ENCODE measurements at regions not wholly inside any gene's neighbourhood (a gene's known extent, or its start where the extent isn't known, plus 50 kb on each side); places are given as distances from the start of the nearest gene placed in this dataset.

DNA sequence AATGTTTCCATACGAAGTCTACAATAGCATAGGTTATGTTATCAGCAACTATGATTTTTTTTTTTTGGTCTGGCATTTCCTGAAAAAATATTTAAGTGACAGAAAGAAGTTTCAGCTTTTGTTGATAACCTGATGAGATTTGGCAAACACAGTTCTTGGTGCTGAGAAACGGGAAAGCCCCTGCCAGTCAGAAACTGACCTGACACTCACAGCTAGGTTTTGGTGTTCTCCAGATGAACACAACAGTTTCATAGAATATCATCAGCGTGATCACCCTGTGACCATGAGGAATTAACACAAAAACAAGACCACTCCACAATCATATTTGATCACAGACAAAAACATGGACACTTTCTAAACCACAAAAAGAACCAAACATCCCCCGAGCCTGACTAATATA is 152.5 kb upstream of the DCAF8L1 start:
- Histone ChIP-seq H3K27me3 (ENCODE audit: control insufficient read depth, insufficient read depth, low read length) (no peaks in the 10 kb centered on the region), H3K36me3 (ENCODE audit: control insufficient read depth, insufficient read depth, low read length) (no peaks in the 10 kb centered on the region), H3K4me1 (ENCODE audit: control insufficient read depth, insufficient read depth, low read length) (no peaks in the 10 kb centered on the region), H3K9me3 (ENCODE audit: control insufficient read depth, insufficient read depth, low read depth, low read length) (no peaks in the 10 kb centered on the region), H3K27ac (ENCODE audit: low read length) (no peak overlapping the region), H3K4me3 (ENCODE audit: low read depth in 2 of 2, low read length in 2 of 2) (no peak overlapping the region)
- POLR2A ChIA-PET = no interaction called here
- DNase-seq (ENCODE audit: low read depth, low spot score) (no peak), ATAC-seq (no peak)
- intact Hi-C loops (cut with micrococcal nuclease; ENCODE audit: unreplicated experiment) = no loop called here
- BruUV-seq (replicated peaks) = no TSS peak
- CTCF ChIA-PET = interaction anchor here (0.7 kb wide), 1 partner anchor 956 kb away, joined by 4 read pairs; no protein-coding TSS in a partner anchor
- TF ChIP-seq, protein P1, sequence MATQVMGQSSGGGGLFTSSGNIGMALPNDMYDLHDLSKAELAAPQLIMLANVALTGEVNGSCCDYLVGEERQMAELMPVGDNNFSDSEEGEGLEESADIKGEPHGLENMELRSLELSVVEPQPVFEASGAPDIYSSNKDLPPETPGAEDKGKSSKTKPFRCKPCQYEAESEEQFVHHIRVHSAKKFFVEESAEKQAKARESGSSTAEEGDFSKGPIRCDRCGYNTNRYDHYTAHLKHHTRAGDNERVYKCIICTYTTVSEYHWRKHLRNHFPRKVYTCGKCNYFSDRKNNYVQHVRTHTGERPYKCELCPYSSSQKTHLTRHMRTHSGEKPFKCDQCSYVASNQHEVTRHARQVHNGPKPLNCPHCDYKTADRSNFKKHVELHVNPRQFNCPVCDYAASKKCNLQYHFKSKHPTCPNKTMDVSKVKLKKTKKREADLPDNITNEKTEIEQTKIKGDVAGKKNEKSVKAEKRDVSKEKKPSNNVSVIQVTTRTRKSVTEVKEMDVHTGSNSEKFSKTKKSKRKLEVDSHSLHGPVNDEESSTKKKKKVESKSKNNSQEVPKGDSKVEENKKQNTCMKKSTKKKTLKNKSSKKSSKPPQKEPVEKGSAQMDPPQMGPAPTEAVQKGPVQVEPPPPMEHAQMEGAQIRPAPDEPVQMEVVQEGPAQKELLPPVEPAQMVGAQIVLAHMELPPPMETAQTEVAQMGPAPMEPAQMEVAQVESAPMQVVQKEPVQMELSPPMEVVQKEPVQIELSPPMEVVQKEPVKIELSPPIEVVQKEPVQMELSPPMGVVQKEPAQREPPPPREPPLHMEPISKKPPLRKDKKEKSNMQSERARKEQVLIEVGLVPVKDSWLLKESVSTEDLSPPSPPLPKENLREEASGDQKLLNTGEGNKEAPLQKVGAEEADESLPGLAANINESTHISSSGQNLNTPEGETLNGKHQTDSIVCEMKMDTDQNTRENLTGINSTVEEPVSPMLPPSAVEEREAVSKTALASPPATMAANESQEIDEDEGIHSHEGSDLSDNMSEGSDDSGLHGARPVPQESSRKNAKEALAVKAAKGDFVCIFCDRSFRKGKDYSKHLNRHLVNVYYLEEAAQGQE (IDR thresholded peaks at IDR 0.05; ENCODE audit: insufficient read depth in 1 of 2, low read depth in 2 of 2, low read length in 1 of 2) = no peak
- TF ChIP-seq, protein P2, sequence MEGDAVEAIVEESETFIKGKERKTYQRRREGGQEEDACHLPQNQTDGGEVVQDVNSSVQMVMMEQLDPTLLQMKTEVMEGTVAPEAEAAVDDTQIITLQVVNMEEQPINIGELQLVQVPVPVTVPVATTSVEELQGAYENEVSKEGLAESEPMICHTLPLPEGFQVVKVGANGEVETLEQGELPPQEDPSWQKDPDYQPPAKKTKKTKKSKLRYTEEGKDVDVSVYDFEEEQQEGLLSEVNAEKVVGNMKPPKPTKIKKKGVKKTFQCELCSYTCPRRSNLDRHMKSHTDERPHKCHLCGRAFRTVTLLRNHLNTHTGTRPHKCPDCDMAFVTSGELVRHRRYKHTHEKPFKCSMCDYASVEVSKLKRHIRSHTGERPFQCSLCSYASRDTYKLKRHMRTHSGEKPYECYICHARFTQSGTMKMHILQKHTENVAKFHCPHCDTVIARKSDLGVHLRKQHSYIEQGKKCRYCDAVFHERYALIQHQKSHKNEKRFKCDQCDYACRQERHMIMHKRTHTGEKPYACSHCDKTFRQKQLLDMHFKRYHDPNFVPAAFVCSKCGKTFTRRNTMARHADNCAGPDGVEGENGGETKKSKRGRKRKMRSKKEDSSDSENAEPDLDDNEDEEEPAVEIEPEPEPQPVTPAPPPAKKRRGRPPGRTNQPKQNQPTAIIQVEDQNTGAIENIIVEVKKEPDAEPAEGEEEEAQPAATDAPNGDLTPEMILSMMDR (IDR thresholded peaks at IDR 0.05) = no peak
- in situ Hi-C loops (cut with HindIII; ENCODE audit: low pct_unique_long_range_greater_than_20kb, low sequenced_read_pairs) = no loop called here

DNA sequence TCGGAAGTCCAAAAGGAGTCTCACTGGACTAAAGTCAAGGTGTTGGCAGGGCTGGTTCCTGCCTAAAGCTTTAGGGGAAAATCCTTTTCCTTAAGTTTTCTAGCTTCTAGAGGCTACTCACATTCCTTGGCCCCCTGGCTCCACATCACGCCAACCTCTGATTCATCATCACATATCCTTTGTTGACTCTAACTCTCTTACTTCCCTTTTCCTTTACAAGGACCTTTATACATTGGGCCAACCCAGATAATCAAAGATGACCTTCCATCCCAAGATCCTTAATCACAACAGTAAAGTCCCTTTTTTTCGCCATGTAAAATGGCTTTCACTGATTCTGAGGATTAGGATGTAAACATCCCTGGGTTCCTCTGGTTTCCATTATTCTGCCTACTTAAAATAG is 146.4 kb upstream of the DCAF8L1 start:
- ATAC-seq = no peak
- TF ChIP-seq TCF7L2 (IDR thresholded peaks at IDR 0.05; ENCODE audit: low read depth, low read length) (no peak), SIN3A (IDR thresholded peaks at IDR 0.05; ENCODE audit: borderline replicate concordance, insufficient read depth, low read depth, low read length) (no peak), POLR2AphosphoS5 (IDR thresholded peaks at IDR 0.05; ENCODE audit: low read depth, low read length) (no peak)
- TF ChIP-seq, protein P2 (IDR thresholded peaks at IDR 0.05) = no peak
- TF ChIP-seq, protein P1 (IDR thresholded peaks at IDR 0.05; ENCODE audit: insufficient read depth in 1 of 2, low read depth in 2 of 2, low read length in 1 of 2) = no peak
- POLR2A ChIA-PET = no interaction called here
- no peak overlapping the region for H3K27ac ChIP-seq (ENCODE audit: low read length)
- DNase-seq (ENCODE audit: low read depth, low spot score) = no peak
- CTCF ChIA-PET = no interaction called here
- H3K4me1 ChIP-seq (ENCODE audit: control insufficient read depth, insufficient read depth, low read length) = no peaks in the 10 kb centered on the region
- H3K36me3 ChIP-seq (ENCODE audit: control insufficient read depth, insufficient read depth, low read length) = no peaks in the 10 kb centered on the region
- no peaks in the 10 kb centered on the region for H3K27me3 ChIP-seq (ENCODE audit: control insufficient read depth, insufficient read depth, low read length)
- in situ Hi-C loops (cut with HindIII; ENCODE audit: low pct_unique_long_range_greater_than_20kb, low sequenced_read_pairs) = no loop called here
- BruUV-seq (replicated peaks) = no TSS peak
- no peaks in the 10 kb centered on the region for H3K9me3 ChIP-seq (ENCODE audit: control insufficient read depth, insufficient read depth, low read depth, low read length)
- no peak overlapping the region for H3K4me3 ChIP-seq (ENCODE audit: low read depth in 2 of 2, low read length in 2 of 2)
- intact Hi-C loops (cut with micrococcal nuclease; ENCODE audit: unreplicated experiment) = no loop called here

Data from Panc1 (cell line).